HG03139 (cell line): ENCODE measurements at regions not wholly inside any gene's neighbourhood (a gene's known extent, or its start where the extent isn't known, plus 50 kb on each side); places are given as distances from the start of the nearest gene placed in this dataset.

Experiments used
- ATAC-seq: cut with Tn5 transposase; IDR thresholded peaks from one replicate; pipeline ENCODE4 v1.9.1; 2021; ENCODE audit not compliant: unreplicated experiment

DNA sequence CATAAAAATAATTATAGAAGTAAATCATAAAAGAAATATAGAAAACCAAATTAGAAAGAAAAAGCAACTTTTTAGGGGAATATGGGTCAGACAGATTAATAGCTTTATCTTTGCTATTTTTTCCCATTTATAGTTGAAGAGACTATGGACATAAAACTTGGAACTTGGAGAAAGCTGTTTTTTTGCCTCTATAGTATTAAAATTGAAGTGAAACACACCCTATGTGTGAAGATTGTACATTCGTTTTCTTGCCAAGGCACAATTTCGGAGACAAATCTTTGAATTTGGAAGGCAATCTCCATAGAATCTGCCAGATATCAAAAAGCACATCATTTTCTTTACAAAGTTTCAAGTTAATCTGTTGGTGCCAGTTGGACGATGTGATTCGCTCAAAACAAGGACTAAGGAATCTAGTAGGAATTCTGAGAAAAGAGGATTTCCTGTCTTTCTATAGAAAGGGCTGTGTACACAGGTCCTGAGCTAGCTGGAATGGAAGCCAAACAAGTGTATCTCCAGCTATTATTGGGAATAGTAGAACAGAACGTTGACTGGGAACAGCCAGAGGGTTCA is 156.3 kb downstream of the SLC7A11 start:
- no peak for ATAC-seq

GRCh38 chr4:138078751-138079520 is 163.2 kb downstream of the SLC7A11 start:
- ATAC-seq = no peak

DNA sequence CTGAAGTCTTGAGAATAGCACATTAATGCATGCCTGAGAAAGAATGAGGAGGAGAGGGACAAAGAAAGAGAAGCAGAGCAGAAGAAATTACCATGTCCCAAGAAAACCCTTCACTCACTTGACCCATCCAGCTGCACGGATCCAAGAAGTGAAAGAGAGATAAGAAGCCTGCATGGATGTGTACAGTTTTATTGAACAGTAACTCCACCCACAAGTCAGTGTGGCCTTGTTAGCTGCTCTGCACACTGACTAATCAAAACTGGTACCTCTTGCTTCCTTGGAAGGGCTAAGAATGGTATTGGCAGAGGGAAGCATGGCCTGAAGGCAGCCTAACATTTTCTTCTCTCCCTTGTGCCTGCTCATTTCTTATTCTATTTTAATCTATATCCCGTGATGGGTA is 163.9 kb downstream of the SLC7A11 start:
- no peak for ATAC-seq

DNA sequence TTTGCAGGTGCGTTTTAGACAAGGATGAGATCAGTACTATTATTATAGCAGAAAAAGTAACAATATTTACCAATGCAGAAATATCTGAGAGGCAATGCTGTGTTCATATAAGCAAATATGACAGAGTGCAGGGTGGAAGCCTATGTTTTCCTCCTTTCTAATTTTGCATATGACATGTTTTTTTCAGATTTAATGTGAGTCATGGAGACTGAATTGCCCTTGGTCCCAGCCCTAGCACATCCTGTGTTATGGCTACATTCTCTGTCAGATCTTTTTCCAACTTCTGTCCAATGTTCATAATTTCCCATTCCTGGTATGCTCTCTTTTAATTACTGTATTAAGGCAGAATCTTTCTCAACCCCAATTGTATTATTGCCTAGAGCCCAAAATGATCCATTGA is 165.6 kb downstream of the SLC7A11 start:
- no peak for ATAC-seq

GRCh38 chr4:138070816-138071215 is 171.3 kb downstream of the SLC7A11 start:
- ATAC-seq = no peak

- ATAC-seq = no peak
Measured at GRCh38 chr4:138063581-138063980, 178.6 kb downstream of the SLC7A11 start.

- ATAC-seq = no peak
Measured at GRCh38 chr4:138062929-138063328, 179.2 kb downstream of the SLC7A11 start.

DNA sequence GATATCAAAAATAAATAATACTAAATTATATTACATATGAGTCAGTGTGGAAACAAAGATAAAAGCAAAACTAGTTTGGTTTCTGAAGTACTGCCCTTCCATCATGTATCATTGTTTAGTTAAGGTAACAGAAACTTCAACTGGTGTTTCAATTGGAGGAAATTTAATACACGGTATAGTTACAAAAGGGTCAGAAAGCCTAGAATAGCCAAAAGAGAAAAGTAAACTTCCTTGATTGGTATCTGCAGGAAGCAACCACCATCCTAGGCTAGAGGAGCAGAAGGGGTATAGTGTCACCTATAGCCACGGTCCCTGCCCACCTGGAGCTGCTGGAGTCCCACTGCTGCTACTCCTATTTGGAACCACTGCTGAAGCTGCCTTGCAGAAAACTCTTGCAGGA is 185.6 kb downstream of the SLC7A11 start:
- no peak for ATAC-seq

- ATAC-seq = no peak
Measured at GRCh38 chr4:138055890-138056289, 186.3 kb downstream of the SLC7A11 start.

DNA sequence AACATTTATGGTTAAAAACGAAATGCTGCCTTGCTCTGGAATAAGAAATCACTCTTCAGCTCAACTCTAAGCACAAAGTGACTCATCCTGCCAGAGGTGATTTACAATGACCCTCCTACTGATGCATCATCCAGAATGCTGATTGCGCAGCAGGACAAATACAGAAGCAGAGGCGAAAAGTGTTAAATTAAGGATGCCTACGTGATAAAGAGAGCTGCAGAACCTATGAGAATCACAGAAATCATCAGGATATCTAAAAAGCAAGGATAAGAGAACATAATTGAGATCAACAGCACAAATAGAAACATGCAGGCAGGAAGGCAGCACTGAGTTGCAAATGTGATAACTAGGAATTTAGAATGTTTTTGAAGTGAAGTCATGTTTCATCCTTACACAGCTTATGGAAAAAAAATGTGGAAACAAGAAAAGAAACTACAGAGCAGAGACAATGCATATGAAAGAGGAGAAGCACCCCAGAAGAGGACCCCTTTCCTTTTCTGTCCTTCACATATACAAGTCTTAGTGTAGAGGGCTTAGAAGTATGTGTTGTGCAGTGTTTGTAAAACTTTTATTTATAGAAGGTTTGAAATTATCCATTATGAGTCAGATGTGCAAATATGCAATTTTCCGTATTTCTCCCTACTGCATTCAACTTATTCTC is 188.4 kb downstream of the SLC7A11 start:
- no peak for ATAC-seq

DNA sequence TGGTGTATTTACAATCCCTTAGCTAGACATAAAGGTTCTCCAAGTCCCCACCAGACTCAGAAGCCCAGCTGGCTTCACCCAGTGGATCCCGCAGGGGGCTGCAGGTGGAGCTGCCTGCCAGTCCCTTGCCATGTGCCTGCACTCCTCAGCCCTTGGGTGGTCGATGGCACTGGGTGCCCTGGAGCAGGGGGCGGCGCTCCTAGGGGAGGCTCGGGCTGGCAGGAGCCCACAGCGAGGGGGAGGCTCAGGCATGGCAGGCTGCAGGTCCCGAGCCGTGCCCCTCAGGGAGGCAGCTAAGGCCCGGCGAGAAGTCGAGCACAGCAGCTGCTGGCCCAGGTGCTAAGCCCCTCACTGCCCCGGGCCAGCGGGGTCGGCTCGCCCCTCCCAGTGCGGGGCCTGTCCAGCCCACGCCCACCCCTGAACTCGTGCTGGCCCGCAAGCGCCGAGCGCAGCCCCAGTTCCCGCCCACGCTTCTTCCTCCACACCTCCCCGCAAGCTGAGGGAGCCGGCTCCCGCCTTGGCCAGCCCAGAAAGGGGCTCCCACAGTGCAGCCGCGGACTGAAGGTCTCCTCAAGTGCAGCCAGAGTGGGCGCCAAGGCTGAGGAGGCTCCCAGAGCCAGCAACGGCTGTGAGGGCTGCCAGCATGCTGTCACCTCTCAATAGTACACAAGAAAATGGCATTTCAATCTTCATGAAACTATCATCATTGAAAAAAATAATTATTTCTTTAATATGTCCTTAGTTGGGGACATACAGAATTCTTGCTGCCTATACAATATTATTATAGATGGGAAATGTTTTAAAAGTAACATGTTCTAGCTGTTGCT is 189.1 kb downstream of the SLC7A11 start:
- no peak for ATAC-seq

GRCh38 chr4:138051157-138051556 is 191.0 kb downstream of the SLC7A11 start:
- ATAC-seq = no peak

- no peak for ATAC-seq
Measured at GRCh38 chr4:138050601-138051000, 191.5 kb downstream of the SLC7A11 start.

DNA sequence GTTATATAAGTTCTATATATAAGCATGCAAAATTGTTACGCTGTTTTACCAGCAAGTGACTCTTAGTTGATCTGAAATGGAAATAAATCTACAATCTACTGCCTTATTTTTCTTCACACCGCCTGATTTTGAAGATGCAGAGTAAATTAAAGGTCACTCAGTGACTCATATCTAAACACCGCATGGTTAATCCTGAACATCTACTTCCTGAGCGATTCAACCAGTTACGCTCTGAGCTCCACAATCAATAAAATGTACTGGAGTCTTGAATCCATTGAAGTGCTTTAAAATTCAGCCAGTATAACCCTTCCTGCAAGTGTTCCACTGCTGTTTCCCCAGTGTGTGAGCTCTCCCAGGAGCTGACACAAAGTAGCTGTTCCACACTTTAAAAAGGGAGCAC is 192.8 kb downstream of the SLC7A11 start:
- ATAC-seq = no peak

DNA sequence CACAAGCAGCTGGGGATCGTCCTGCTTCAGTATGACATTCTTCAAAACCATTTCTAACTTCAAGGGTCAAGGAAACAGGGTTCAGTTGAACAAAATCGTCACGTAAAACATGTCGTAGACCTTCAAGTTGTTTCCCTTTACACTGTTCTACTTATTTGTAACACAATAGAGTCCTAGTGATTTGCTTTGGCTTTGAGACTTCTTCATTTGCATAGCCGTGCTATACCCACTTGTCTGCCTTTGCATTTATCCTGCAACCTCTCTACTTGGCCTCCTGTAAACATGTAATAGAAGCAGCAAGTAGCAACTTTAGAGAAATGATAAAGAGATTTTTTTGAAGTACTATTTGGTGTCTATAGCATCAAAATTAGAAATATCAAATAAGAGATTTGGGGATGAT is 194.9 kb downstream of the SLC7A11 start:
- ATAC-seq = no peak

DNA sequence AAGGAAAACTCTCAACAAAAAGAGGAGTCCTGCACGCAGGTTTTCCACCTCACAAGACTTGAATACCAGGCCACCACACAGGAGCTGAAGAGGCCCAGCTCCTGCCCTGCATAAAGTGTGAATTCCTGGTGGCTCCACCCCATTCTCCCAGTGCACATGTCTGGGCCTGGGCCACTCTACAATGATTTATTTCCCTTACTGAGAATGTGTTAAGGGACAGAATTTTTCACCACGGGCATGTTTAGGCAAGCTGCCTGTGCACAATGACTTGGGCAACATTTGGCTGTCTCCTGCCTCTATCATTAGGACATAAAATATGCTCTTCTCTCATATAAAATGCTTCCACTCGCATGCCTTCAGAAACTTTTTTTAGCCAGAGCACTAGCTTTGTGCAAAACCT is 197.1 kb downstream of the SLC7A11 start:
- ATAC-seq = no peak

DNA sequence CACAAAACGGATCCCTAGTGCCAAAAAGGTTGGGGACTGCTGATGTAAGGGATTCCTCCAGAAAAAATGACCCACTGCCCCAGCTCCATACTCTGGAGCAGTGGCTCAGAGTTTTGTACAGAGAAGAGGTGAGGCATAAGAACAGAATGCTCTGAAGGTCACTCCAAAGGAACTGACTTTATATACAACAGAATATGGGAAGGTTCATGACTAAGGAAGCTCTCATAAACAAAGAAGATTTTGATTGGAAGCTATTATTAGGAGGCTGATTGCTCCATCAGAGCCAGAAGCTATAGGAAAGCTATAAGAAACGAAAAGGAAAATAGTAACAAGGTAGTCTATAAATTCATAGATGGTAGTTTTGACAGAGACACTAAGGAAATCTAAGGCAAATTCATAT is 203.1 kb downstream of the SLC7A11 start:
- no peak for ATAC-seq

DNA sequence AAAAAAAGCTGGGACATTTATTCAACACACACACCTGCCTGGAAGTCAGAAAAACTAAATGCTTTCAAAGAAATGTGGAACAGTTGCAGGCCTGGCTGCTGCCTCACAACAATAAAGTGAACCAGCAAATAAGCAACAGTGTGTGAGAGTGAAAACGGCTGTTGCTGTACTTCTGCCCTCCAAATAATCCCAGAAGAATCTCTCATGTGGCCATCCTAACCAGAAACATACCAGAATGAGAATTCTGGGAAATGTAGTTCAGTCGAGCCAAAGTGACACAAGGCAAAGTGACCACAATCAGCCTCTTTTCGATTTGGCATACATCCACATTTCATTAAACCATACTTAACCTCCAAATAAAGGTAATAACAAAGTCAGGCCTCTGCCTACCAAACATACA is 204.5 kb downstream of the SLC7A11 start:
- no peak for ATAC-seq

GRCh38 chr4:138035781-138036258 is 206.3 kb downstream of the SLC7A11 start:
- ATAC-seq = peak; percentile 100

- ATAC-seq = no peak
Measured at GRCh38 chr4:138034871-138035270, 207.3 kb downstream of the SLC7A11 start.

DNA sequence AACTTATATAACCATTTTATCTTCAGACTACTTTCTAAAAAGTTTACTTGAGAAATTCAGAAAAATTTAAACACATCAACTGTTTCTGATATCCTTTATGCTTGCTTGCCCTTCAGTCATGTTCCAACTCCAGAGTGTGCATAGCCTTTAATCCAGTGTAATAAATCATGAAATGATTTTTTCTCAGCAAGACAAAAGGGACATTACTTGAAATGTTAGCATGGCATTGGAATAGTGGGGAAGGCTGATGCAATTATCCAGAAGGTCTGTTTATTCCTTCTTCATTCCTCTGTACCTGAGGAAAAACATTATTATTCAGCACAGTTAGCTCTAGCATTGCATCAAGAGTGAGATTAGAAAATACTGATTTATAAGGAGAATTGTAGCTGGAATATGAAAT is 209.9 kb downstream of the SLC7A11 start:
- no peak for ATAC-seq
